Astrocyte (in vitro differentiated cells and primary cell): ENCODE measurements at regions not wholly inside any gene's neighbourhood (a gene's known extent, or its start where the extent isn't known, plus 50 kb on each side); places are given as distances from the start of the nearest gene placed in this dataset.

Experiments
- DNase-seq: peaks from one replicate; pipeline ENCODE4 v3.0.0-alpha.2; 2010; ENCODE audit warnings: low read depth
- FAIRE-seq: peaks from 2 replicates; lab custom pipeline; 2011; peaks lifted over from hg19 to GRCh38; lab: Jason Lieb, UNC
- H2AFZ ChIP-seq: 2 replicates; pipeline ENCODE4 v1.6.0; 2012; ENCODE audit warnings: low read depth, low read length, inconsistent platforms
- H3K27ac ChIP-seq: 2 replicates; pipeline ENCODE4 v1.5.1; 2011; ENCODE audit warnings: low read depth, low read length, inconsistent platforms
- H3K27me3 ChIP-seq: 2 replicates; pipeline ENCODE4 v1.6.0; 2011; ENCODE audit warnings: low read length, inconsistent platforms; ENCODE audit not compliant: insufficient read depth
- H3K36me3 ChIP-seq: 2 replicates; pipeline ENCODE4 v1.5.1; 2011; ENCODE audit warnings: low read length, inconsistent platforms; ENCODE audit not compliant: insufficient read depth
- H3K4me1 ChIP-seq: 2 replicates; pipeline ENCODE4 v1.5.1; 2011; ENCODE audit warnings: low read length, inconsistent platforms; ENCODE audit not compliant: insufficient read depth
- H3K4me2 ChIP-seq: 2 replicates; pipeline ENCODE4 v1.6.0; 2012; ENCODE audit warnings: low read length, inconsistent platforms
- H3K4me3 ChIP-seq: 2 replicates; pipeline ENCODE4 v1.5.1; 2011; ENCODE audit warnings: low read depth, mild to moderate bottlenecking, low read length, inconsistent platforms; ENCODE audit not compliant: insufficient read depth
- H3K79me2 ChIP-seq: 2 replicates; pipeline ENCODE4 v1.6.0; 2012; ENCODE audit warnings: mild to moderate bottlenecking, low read length, inconsistent platforms; ENCODE audit not compliant: insufficient read depth
- H3K9ac ChIP-seq: 2 replicates; pipeline ENCODE4 v1.6.0; 2012; ENCODE audit warnings: mild to moderate bottlenecking, low read length, inconsistent platforms
- H3K9me3 ChIP-seq: 2 replicates; pipeline ENCODE4 v1.5.1; 2012; ENCODE audit warnings: low read depth, mild to moderate bottlenecking, low read length, inconsistent platforms; ENCODE audit not compliant: insufficient read depth
- H4K20me1 ChIP-seq: 2 replicates; pipeline ENCODE4 v1.6.0; 2012; ENCODE audit warnings: low read length, inconsistent platforms; ENCODE audit not compliant: insufficient read depth
- H3K27ac Mint-ChIP-seq: one replicate; pipeline ENCODE4 v1.8.0; 2021; ENCODE audit warnings: mild to moderate bottlenecking, mixed read lengths; ENCODE audit not compliant: unreplicated experiment
- H3K27me3 Mint-ChIP-seq: one replicate; pipeline ENCODE4 v1.8.0; 2021; ENCODE audit warnings: low read depth, mixed read lengths; ENCODE audit not compliant: unreplicated experiment
- H3K36me3 Mint-ChIP-seq: one replicate; pipeline ENCODE4 v1.8.0; 2021; ENCODE audit warnings: low read depth, mixed read lengths; ENCODE audit not compliant: unreplicated experiment
- H3K4me1 Mint-ChIP-seq: one replicate; pipeline ENCODE4 v1.8.0; 2021; ENCODE audit warnings: low read depth, mixed read lengths; ENCODE audit not compliant: unreplicated experiment
- H3K4me3 Mint-ChIP-seq: one replicate; pipeline ENCODE4 v1.8.0; 2021; ENCODE audit warnings: mild to moderate bottlenecking, moderate library complexity, mixed read lengths; ENCODE audit not compliant: unreplicated experiment
- H3K9me3 Mint-ChIP-seq: one replicate; pipeline ENCODE4 v1.8.0; 2021; ENCODE audit warnings: mild to moderate bottlenecking, mixed read lengths; ENCODE audit not compliant: unreplicated experiment
- CTCF ChIP-seq: IDR thresholded peaks from 2 replicates; pipeline ENCODE4 v1.5.1; 2011; ENCODE audit warnings: low read depth, mild to moderate bottlenecking, inconsistent platforms, low read length, moderate library complexity; ENCODE audit not compliant: insufficient read depth
- EZH2 ChIP-seq: IDR thresholded peaks from 2 replicates; pipeline ENCODE4 v1.6.1; 2012; ENCODE audit warnings: mild to moderate bottlenecking, low read length, inconsistent platforms; ENCODE audit not compliant: insufficient read depth

- H4K20me1 ChIP-seq: no peaks in the 10 kb centered on the region
- Mint-ChIP-seq H3K9me3 (no peaks in the 10 kb centered on the region), H3K4me1 (peaks cover 10% of the 10 kb centered on the region), H3K36me3 (peaks cover 2% of the 10 kb centered on the region), H3K27me3 (no peaks in the 10 kb centered on the region), H3K4me3 (no peak overlapping the region), H3K27ac (no peak overlapping the region)
- no peak overlapping the region for H3K27ac ChIP-seq
- no peak overlapping the region for H3K4me2 ChIP-seq
- H3K9me3 ChIP-seq: no peaks in the 10 kb centered on the region
- no peak overlapping the region for H2AFZ ChIP-seq
- no peaks in the 10 kb centered on the region for H3K27me3 ChIP-seq
- H3K4me3 ChIP-seq: no peak overlapping the region
- TF ChIP-seq CTCF (no peak), EZH2 (no peak)
- H3K9ac ChIP-seq: no peak overlapping the region
- no peaks in the 10 kb centered on the region for H3K36me3 ChIP-seq
- no peaks in the 10 kb centered on the region for H3K79me2 ChIP-seq
- DNase-seq (no peak), FAIRE-seq (no peak)
- H3K4me1 ChIP-seq: no peaks in the 10 kb centered on the region
Observed at GRCh38 chr4:112854420-112854819, 195.0 kb upstream of the ANK2 start.

- H3K27ac Mint-ChIP-seq: no peak overlapping the region
- no peak overlapping the region for H3K27ac ChIP-seq
- H3K4me1 Mint-ChIP-seq: peaks cover 13% of the 10 kb centered on the region
- H3K27me3 ChIP-seq: no peaks in the 10 kb centered on the region
- H3K4me1 ChIP-seq: no peaks in the 10 kb centered on the region
- H3K4me3 ChIP-seq: no peak overlapping the region
- no peaks in the 10 kb centered on the region for H3K36me3 ChIP-seq
- H3K9me3 ChIP-seq: no peaks in the 10 kb centered on the region
- H2AFZ ChIP-seq: no peak overlapping the region
- H3K79me2 ChIP-seq: no peaks in the 10 kb centered on the region
- H4K20me1 ChIP-seq: no peaks in the 10 kb centered on the region
- no peak overlapping the region for H3K4me3 Mint-ChIP-seq
- H3K9ac ChIP-seq: no peak overlapping the region
- DNase-seq (no peak), FAIRE-seq (no peak)
- TF ChIP-seq CTCF (no peak), EZH2 (no peak)
- H3K4me2 ChIP-seq: no peak overlapping the region
- peaks cover 2% of the 10 kb centered on the region for H3K36me3 Mint-ChIP-seq
- no peaks in the 10 kb centered on the region for H3K9me3 Mint-ChIP-seq
- no peaks in the 10 kb centered on the region for H3K27me3 Mint-ChIP-seq
Observed at GRCh38 chr4:112855058-112855457, 194.4 kb upstream of the ANK2 start.

GRCh38 chr4:112857461-112857860 is 192.0 kb upstream of the ANK2 start:
- H3K4me1 ChIP-seq: no peaks in the 10 kb centered on the region

More at GRCh38 chr4:112857461-112857860, 192.0 kb upstream of the ANK2 start:
- H3K36me3 ChIP-seq: no peaks in the 10 kb centered on the region
- no peak overlapping the region for H3K4me3 ChIP-seq
- H3K4me1 Mint-ChIP-seq: peaks cover 27% of the 10 kb centered on the region
- no peaks in the 10 kb centered on the region for H4K20me1 ChIP-seq
- DNase-seq (peak; percentile 93), FAIRE-seq (peak; percentile 96)
- H3K27me3 Mint-ChIP-seq: no peaks in the 10 kb centered on the region
- no peaks in the 10 kb centered on the region for H3K27me3 ChIP-seq
- no peak overlapping the region for H3K27ac Mint-ChIP-seq
- no peaks in the 10 kb centered on the region for H3K9me3 Mint-ChIP-seq
- no peak overlapping the region for H3K9ac ChIP-seq
- H3K4me3 Mint-ChIP-seq: no peak overlapping the region
- peaks cover 2% of the 10 kb centered on the region for H3K36me3 Mint-ChIP-seq
- peak overlapping the region; percentile 23 for H3K27ac ChIP-seq
- no peaks in the 10 kb centered on the region for H3K79me2 ChIP-seq
- peak overlapping the region; percentile 43 for H3K4me2 ChIP-seq
- TF ChIP-seq EZH2 (no peak), CTCF (no peak)
- H3K9me3 ChIP-seq: no peaks in the 10 kb centered on the region
- H2AFZ ChIP-seq: no peak overlapping the region
